A549 (cell line): ENCODE measurements at regions not wholly inside any gene's neighbourhood (a gene's known extent, or its start where the extent isn't known, plus 50 kb on each side); places are given as distances from the start of the nearest gene placed in this dataset.

Experiments
- ATAC-seq, 2 experiments: fragments of 200-7000 bp in 1 of 2; fragments of >200 bp in 1 of 2; cut with Nextera tagmentation in 1 of 2; cut with Tn5 transposase in 1 of 2; 3 replicates each; pipeline versions ENCODE4 v1.8.0 to v1.9.1; 2018 to 2020; ENCODE audit warnings: mild to moderate bottlenecking in 1 of 2, moderate library complexity in 1 of 2
- CTCF ChIA-PET: fragments of 300-600 bp; sonication (Branson Sonifier 250); formaldehyde crosslinking; extraction: SDS; loops from one replicate; lab custom pipeline; 2021; ENCODE audit warnings: antibody characterized with exemption, inconsistent platforms; lab: Yijun Ruan, JAX
- POLR2A ChIA-PET: fragments of 350-600 bp; formaldehyde crosslinking; extraction: SDS; loops from one replicate; lab custom pipeline; 2021; ENCODE audit warnings: antibody characterized with exemption, inconsistent platforms; lab: Yijun Ruan, JAX
- DNase-seq, 2 experiments: peaks; one replicate each; pipeline versions ENCODE4 v3.0.0 to v3.0.0-alpha.2; 2011 to 2016; ENCODE audit warnings: low read depth in 1 of 2, low spot score in 1 of 2
- FAIRE-seq: peaks from 2 replicates; lab custom pipeline; 2011; peaks lifted over from hg19 to GRCh38; lab: Jason Lieb, UNC
- H3K27ac ChIP-seq, 2 experiments: fragments of >200 bp; sonication (Bioruptor Twin); formaldehyde crosslinking; 3 replicates each; pipeline ENCODE4 v1.5.1; 2016 to 2017
- H3K4me1 ChIP-seq: fragments of >200 bp; sonication (Bioruptor Twin); formaldehyde crosslinking; 3 replicates; pipeline ENCODE4 v1.6.1; 2016
- H3K4me2 ChIP-seq: fragments of >200 bp; sonication (Bioruptor Twin); formaldehyde crosslinking; 3 replicates; pipeline ENCODE4 v1.6.1; 2016
- H3K4me3 ChIP-seq: fragments of >200 bp; sonication (Bioruptor Twin); formaldehyde crosslinking; 3 replicates; pipeline ENCODE4 v1.5.1; 2016
- H3K9me3 ChIP-seq: fragments of >200 bp; sonication (Bioruptor Twin); formaldehyde crosslinking; 3 replicates; pipeline ENCODE4 v1.6.1; 2016
- ATOH8 ChIP-seq: fragments of 250-450 bp; sonication (Bioruptor Pico); IDR thresholded peaks from 2 replicates; pipeline ENCODE4 v1.5.0; 2020; ENCODE audit warnings: low read depth, mild to moderate bottlenecking, moderate library complexity
- BHLHE40 ChIP-seq: IDR thresholded peaks from 2 replicates; pipeline ENCODE4 v1.6.1; 2012; ENCODE audit warnings: low read depth, low read length, inconsistent platforms
- CBX2 ChIP-seq: fragments of 200-600 bp; sonication (generic); IDR thresholded peaks from 2 replicates; pipeline ENCODE4 v1.6.1; 2016; ENCODE audit warnings: low read depth, mild to moderate bottlenecking, borderline replicate concordance
- CEBPB ChIP-seq, 2 experiments: fragments of >200 bp in 1 of 2; sonication (Bioruptor Twin) in 1 of 2; formaldehyde crosslinking in 1 of 2; IDR thresholded peaks; 2 replicates each; pipeline ENCODE4 v1.6.1; 2012 to 2016
- CHD4 ChIP-seq: fragments of 200-600 bp; sonication (generic); IDR thresholded peaks from 2 replicates; pipeline ENCODE4 v1.6.1; 2016; ENCODE audit warnings: antibody characterized with exemption, mild to moderate bottlenecking, borderline replicate concordance
- CTCF ChIP-seq: fragments of >200 bp; sonication (Bioruptor Twin); formaldehyde crosslinking; IDR thresholded peaks from 3 replicates; pipeline ENCODE4 v1.5.1; 2016
- E2F6 ChIP-seq: IDR thresholded peaks from 2 replicates; pipeline ENCODE4 v1.6.1; 2012; ENCODE audit warnings: low read depth, borderline replicate concordance
- ELK1 ChIP-seq: fragments of 150-350 bp; IDR thresholded peaks from 2 replicates; pipeline ENCODE4 v1.6.1; 2014; ENCODE audit warnings: low read depth, mild to moderate bottlenecking, low read length
- ESRRA ChIP-seq: fragments of 150-350 bp; IDR thresholded peaks from 2 replicates; pipeline ENCODE4 v1.6.1; 2014; ENCODE audit warnings: mild to moderate bottlenecking, low read length, borderline replicate concordance
- FOXS1 ChIP-seq: fragments of 250-450 bp; sonication (Bioruptor Pico); IDR thresholded peaks from 2 replicates; pipeline ENCODE4 v1.5.0; 2020; ENCODE audit warnings: mild to moderate bottlenecking, moderate library complexity
- GATA3 ChIP-seq: IDR thresholded peaks from 2 replicates; pipeline ENCODE4 v1.6.1; 2012; ENCODE audit warnings: borderline replicate concordance
- HES2 ChIP-seq: fragments of >200 bp; sonication (Bioruptor Twin); formaldehyde crosslinking; IDR thresholded peaks from 2 replicates; pipeline ENCODE4 v1.6.1; 2016
- HEYL ChIP-seq: fragments of 250-450 bp; sonication (Bioruptor Pico); IDR thresholded peaks from 2 replicates; pipeline ENCODE4 v1.8.0; 2021; ENCODE audit warnings: mild to moderate bottlenecking, moderate library complexity
- HOXB5 ChIP-seq: fragments of 250-450 bp; sonication (Bioruptor Pico); IDR thresholded peaks from 2 replicates; pipeline ENCODE4 v1.5.0; 2020; ENCODE audit warnings: mild to moderate bottlenecking, moderate library complexity
- JUNB ChIP-seq: fragments of >200 bp; sonication (Bioruptor Twin); formaldehyde crosslinking; IDR thresholded peaks from 2 replicates; pipeline ENCODE4 v1.6.1; 2016
- KDM5A ChIP-seq: fragments of 200-600 bp; sonication (generic); IDR thresholded peaks from 2 replicates; pipeline ENCODE4 v1.6.1; 2016; ENCODE audit warnings: antibody characterized with exemption, mild to moderate bottlenecking
- MAX ChIP-seq: IDR thresholded peaks from 2 replicates; pipeline ENCODE4 v1.6.1; 2012
- MAZ ChIP-seq: fragments of 150-350 bp; IDR thresholded peaks from 2 replicates; pipeline ENCODE4 v1.6.1; 2014; ENCODE audit warnings: antibody characterized with exemption, low read depth, low read length, borderline replicate concordance
- NFE2L2 ChIP-seq: fragments of 150-350 bp; conservative IDR thresholded peaks from 2 replicates; pipeline ENCODE4 v1.6.1; 2014; ENCODE audit warnings: low read length
- NR3C1 ChIP-seq: fragments of >200 bp; sonication (Bioruptor Twin); formaldehyde crosslinking; IDR thresholded peaks from 3 replicates; pipeline ENCODE4 v1.6.1; 2017
- PHF8 ChIP-seq: fragments of 200-600 bp; sonication (generic); IDR thresholded peaks from 2 replicates; pipeline ENCODE4 v1.6.1; 2016; ENCODE audit warnings: low read depth, mild to moderate bottlenecking, antibody characterized with exemption, moderate library complexity, borderline replicate concordance
- POLR2AphosphoS2 ChIP-seq: conservative IDR thresholded peaks from 2 replicates; pipeline ENCODE4 v1.6.1; 2012; ENCODE audit warnings: low read length, improper control_type of control experiment, inconsistent platforms
- RAD21 ChIP-seq, 2 experiments: fragments of >200 bp in 1 of 2; sonication (Bioruptor Twin) in 1 of 2; formaldehyde crosslinking in 1 of 2; IDR thresholded peaks in 1 of 2; conservative IDR thresholded peaks in 1 of 2; 2 replicates in 1 of 2; 3 replicates in 1 of 2; pipeline ENCODE4 v1.6.1; 2012 to 2018; ENCODE audit warnings: inconsistent platforms in 1 of 2
- RFX5 ChIP-seq: fragments of 450-650 bp; IDR thresholded peaks from 2 replicates; pipeline ENCODE4 v1.7.1; 2014; ENCODE audit warnings: antibody characterized with exemption, mild to moderate bottlenecking, moderate library complexity
- RNF2 ChIP-seq: fragments of 200-600 bp; sonication (generic); IDR thresholded peaks from 2 replicates; pipeline ENCODE4 v1.6.1; 2016; ENCODE audit warnings: low read depth, mild to moderate bottlenecking, antibody characterized with exemption, moderate library complexity, borderline replicate concordance
- SMC3 ChIP-seq: fragments of >200 bp; sonication (Bioruptor Twin); formaldehyde crosslinking; IDR thresholded peaks from 3 replicates; pipeline ENCODE4 v1.6.1; 2018; ENCODE audit warnings: inconsistent platforms
- TP53 ChIP-seq: fragments of 250-450 bp; sonication (Bioruptor Pico); IDR thresholded peaks from 2 replicates; pipeline ENCODE4 v1.5.0; 2021; ENCODE audit warnings: mild to moderate bottlenecking, moderate library complexity
- ZC3H11A ChIP-seq: fragments of 450-650 bp; IDR thresholded peaks from 2 replicates; pipeline ENCODE4 v1.6.1; 2014; ENCODE audit warnings: antibody characterized with exemption, mild to moderate bottlenecking
- ZNF302 ChIP-seq: fragments of 250-450 bp; sonication (Bioruptor Pico); IDR thresholded peaks from 2 replicates; pipeline ENCODE4 v1.9.0; 2021; ENCODE audit warnings: inconsistent platforms, mild to moderate bottlenecking, moderate library complexity
- ZSCAN20 ChIP-seq: fragments of 250-450 bp; sonication (Bioruptor Pico); IDR thresholded peaks from 2 replicates; pipeline ENCODE4 v1.8.0; 2022; ENCODE audit warnings: mild to moderate bottlenecking, moderate library complexity
- WGBS: methylation state at CpG from one replicate; pipeline ENCODE4 v1.1.6; 2017; ENCODE audit errors: missing lambda C conversion rate; 5-methylcytosine and 5-hydroxymethylcytosine counted together

GRCh38 chr1:228958121-228958520 is 222.8 kb downstream of the RHOU start:
- no peak for DNase-seq
- no peak for FAIRE-seq
- Histone ChIP-seq H3K4me2 (no peak overlapping the region), H3K4me1 (no peaks in the 10 kb centered on the region), H3K9me3 (peaks cover 11% of the 10 kb centered on the region), H3K4me3 (no peak overlapping the region), H3K27ac (no peak overlapping the region)
- no peak for ATAC-seq
- ChIA-PET CTCF (no interaction called here), POLR2A (no interaction called here)
- WGBS: 83% methylated on average over 4 of the region's 4 CpGs
- no peak for TF ChIP-seq POLR2AphosphoS2
- TF ChIP-seq NR3C1: no peak
- TF ChIP-seq HOXB5: no peak
- TF ChIP-seq ZNF302: no peak
- no peak for TF ChIP-seq ZSCAN20 (CRISPR knock-in tag)
- no peak for TF ChIP-seq HEYL
- no peak for TF ChIP-seq E2F6
- TF ChIP-seq HES2: no peak
- no peak for TF ChIP-seq ELK1

- Histone ChIP-seq H3K4me1 (peaks cover 4% of the 10 kb centered on the region), H3K4me2 (no peak overlapping the region), H3K27ac (no peak overlapping the region), H3K4me3 (no peak overlapping the region), H3K9me3 (peaks cover 11% of the 10 kb centered on the region)
- CTCF ChIA-PET: no interaction called here
- FAIRE-seq (no peak), DNase-seq (no peak), ATAC-seq (no peak)
- no peak for TF ChIP-seq JUNB
- no peak for TF ChIP-seq ATOH8 (CRISPR knock-in tag)
- TF ChIP-seq SMC3: no peak
- no peak for TF ChIP-seq BHLHE40
- TF ChIP-seq ESRRA: no peak
- no peak for TF ChIP-seq ELK1
- TF ChIP-seq CTCF: no peak
- TF ChIP-seq NFE2L2: no peak
- TF ChIP-seq MAZ: no peak
- no peak for TF ChIP-seq FOXS1
- no peak for TF ChIP-seq CEBPB (IDR thresholded peaks at IDR 0.05)
- no peak for TF ChIP-seq TP53 (CRISPR knock-in tag)
- TF ChIP-seq NR3C1: no peak
- POLR2A ChIA-PET: no interaction called here
- 82% methylated on average over 2 of the region's 2 CpGs for WGBS
Observed at GRCh38 chr1:228958741-228959140, 223.5 kb downstream of the RHOU start.

- FAIRE-seq: no peak
- no peak overlapping the region for H3K27ac ChIP-seq
- ATAC-seq: no peak
- peaks cover 18% of the 10 kb centered on the region for H3K4me1 ChIP-seq
- CTCF ChIA-PET: no interaction called here
- H3K9me3 ChIP-seq: no peaks in the 10 kb centered on the region
- H3K4me3 ChIP-seq: no peak overlapping the region
- H3K4me2 ChIP-seq: no peak overlapping the region
- POLR2A ChIA-PET: no interaction called here
- 86% methylated on average over 5 of the region's 5 CpGs for WGBS
- DNase-seq: no peak
- TF ChIP-seq RAD21 (conservative IDR thresholded peaks at IDR 0.05 in 1 of 2, IDR thresholded peaks at IDR 0.05 in 1 of 2): no peak
- no peak for TF ChIP-seq ZC3H11A
- no peak for TF ChIP-seq ATOH8 (CRISPR knock-in tag)
- no peak for TF ChIP-seq KDM5A
- no peak for TF ChIP-seq RFX5
- TF ChIP-seq GATA3: no peak
- no peak for TF ChIP-seq CBX2
- no peak for TF ChIP-seq PHF8
- no peak for TF ChIP-seq RNF2
- TF ChIP-seq FOXS1: no peak
- TF ChIP-seq MAX: no peak
- no peak for TF ChIP-seq CHD4
Observed at GRCh38 chr1:228960705-228961104, 225.4 kb downstream of the RHOU start.
